WTC11 (cell line): ENCODE measurements at regions not wholly inside any gene's neighbourhood (a gene's known extent, or its start where the extent isn't known, plus 50 kb on each side); places are given as distances from the start of the nearest gene placed in this dataset.

Experiments used
- GABPB1 ChIP-seq: sonication (generic); formaldehyde crosslinking; IDR thresholded peaks from 2 replicates; pipeline ENCODE4 v1.8.1; 2023; ENCODE audit warnings: mild to moderate bottlenecking, missing genetic modification reagents
- NFYB ChIP-seq: sonication (generic); formaldehyde crosslinking; conservative IDR thresholded peaks from 2 replicates; pipeline ENCODE4 v1.8.0; 2022; ENCODE audit warnings: low read depth, missing genetic modification reagents
- SP1 ChIP-seq: sonication (generic); formaldehyde crosslinking; conservative IDR thresholded peaks from 2 replicates; pipeline ENCODE4 v1.8.1; 2022; ENCODE audit warnings: missing genetic modification reagents
- TEAD4 ChIP-seq: sonication (generic); formaldehyde crosslinking; IDR thresholded peaks from 2 replicates; pipeline ENCODE4 v1.8.0; 2022; ENCODE audit warnings: mild to moderate bottlenecking, missing genetic modification reagents
- ZNF263 ChIP-seq: sonication (generic); formaldehyde crosslinking; IDR thresholded peaks from 2 replicates; pipeline ENCODE4 v1.8.1; 2022; ENCODE audit warnings: low read depth, mild to moderate bottlenecking, moderate library complexity, missing genetic modification reagents
- TF ChIP-seq, protein P1 (sequence below): fragments of 200-600 bp; IDR thresholded peaks from 2 replicates; pipeline ENCODE4 v1.8.0; 2022; ENCODE audit warnings: antibody characterized with exemption
- TF ChIP-seq, protein P2 (sequence below): sonication (generic); formaldehyde crosslinking; IDR thresholded peaks from 2 replicates; pipeline ENCODE4 v1.8.1; 2023; ENCODE audit warnings: mild to moderate bottlenecking, missing genetic modification reagents, moderate library complexity
- TF ChIP-seq, protein P3 (sequence below): sonication (generic); formaldehyde crosslinking; IDR thresholded peaks from 2 replicates; pipeline ENCODE4 v1.8.1; 2022; ENCODE audit warnings: mild to moderate bottlenecking, moderate library complexity, missing genetic modification reagents
- TF ChIP-seq, protein P4 (sequence below): sonication (generic); formaldehyde crosslinking; IDR thresholded peaks from 2 replicates; pipeline ENCODE4 v1.8.0; 2022; ENCODE audit warnings: mild to moderate bottlenecking, missing genetic modification reagents
- TF ChIP-seq, protein P5 (sequence below): fragments of 250-450 bp; sonication (Bioruptor Pico); IDR thresholded peaks from 2 replicates; pipeline ENCODE4 v2.1.2; 2022; ENCODE audit warnings: mild to moderate bottlenecking, moderate library complexity
- TF ChIP-seq, protein P6 (sequence below): sonication (generic); formaldehyde crosslinking; conservative IDR thresholded peaks from 2 replicates; pipeline ENCODE4 v1.8.1; 2022; ENCODE audit warnings: mild to moderate bottlenecking, missing genetic modification reagents

DNA sequence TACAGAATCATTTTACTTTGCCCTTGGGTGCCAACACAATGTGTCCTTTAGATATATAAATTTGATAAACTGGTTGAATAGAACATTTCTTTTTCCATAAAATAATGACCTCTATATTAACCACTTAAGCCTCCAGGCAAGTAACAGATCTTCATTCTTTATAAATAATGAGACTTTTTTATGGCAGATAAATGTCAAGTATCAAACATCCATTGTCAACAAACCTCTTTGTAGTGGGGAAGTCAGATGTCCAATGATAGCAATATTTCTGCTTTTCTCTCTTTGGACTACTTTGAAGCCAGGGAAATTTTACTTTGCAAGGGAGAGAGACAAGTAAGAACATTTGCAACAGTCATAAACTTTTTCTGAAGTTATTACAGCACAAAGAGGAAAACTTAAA is 841.2 kb downstream of the CDH8 start:
- TF ChIP-seq NFYB (CRISPR knock-in tag) (no peak), SP1 (CRISPR knock-in tag) (no peak), ZNF263 (CRISPR knock-in tag) (no peak), TEAD4 (CRISPR knock-in tag) (no peak), GABPB1 (CRISPR knock-in tag) (no peak)
- TF ChIP-seq, protein P1, sequence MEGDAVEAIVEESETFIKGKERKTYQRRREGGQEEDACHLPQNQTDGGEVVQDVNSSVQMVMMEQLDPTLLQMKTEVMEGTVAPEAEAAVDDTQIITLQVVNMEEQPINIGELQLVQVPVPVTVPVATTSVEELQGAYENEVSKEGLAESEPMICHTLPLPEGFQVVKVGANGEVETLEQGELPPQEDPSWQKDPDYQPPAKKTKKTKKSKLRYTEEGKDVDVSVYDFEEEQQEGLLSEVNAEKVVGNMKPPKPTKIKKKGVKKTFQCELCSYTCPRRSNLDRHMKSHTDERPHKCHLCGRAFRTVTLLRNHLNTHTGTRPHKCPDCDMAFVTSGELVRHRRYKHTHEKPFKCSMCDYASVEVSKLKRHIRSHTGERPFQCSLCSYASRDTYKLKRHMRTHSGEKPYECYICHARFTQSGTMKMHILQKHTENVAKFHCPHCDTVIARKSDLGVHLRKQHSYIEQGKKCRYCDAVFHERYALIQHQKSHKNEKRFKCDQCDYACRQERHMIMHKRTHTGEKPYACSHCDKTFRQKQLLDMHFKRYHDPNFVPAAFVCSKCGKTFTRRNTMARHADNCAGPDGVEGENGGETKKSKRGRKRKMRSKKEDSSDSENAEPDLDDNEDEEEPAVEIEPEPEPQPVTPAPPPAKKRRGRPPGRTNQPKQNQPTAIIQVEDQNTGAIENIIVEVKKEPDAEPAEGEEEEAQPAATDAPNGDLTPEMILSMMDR = no peak
- TF ChIP-seq, protein P2, sequence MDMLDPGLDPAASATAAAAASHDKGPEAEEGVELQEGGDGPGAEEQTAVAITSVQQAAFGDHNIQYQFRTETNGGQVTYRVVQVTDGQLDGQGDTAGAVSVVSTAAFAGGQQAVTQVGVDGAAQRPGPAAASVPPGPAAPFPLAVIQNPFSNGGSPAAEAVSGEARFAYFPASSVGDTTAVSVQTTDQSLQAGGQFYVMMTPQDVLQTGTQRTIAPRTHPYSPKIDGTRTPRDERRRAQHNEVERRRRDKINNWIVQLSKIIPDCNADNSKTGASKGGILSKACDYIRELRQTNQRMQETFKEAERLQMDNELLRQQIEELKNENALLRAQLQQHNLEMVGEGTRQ (CRISPR knock-in tag) = no peak
- TF ChIP-seq, protein P3, sequence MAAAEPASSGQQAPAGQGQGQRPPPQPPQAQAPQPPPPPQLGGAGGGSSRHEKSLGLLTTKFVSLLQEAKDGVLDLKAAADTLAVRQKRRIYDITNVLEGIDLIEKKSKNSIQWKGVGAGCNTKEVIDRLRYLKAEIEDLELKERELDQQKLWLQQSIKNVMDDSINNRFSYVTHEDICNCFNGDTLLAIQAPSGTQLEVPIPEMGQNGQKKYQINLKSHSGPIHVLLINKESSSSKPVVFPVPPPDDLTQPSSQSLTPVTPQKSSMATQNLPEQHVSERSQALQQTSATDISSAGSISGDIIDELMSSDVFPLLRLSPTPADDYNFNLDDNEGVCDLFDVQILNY (CRISPR knock-in tag) = no peak
- TF ChIP-seq, protein P4, sequence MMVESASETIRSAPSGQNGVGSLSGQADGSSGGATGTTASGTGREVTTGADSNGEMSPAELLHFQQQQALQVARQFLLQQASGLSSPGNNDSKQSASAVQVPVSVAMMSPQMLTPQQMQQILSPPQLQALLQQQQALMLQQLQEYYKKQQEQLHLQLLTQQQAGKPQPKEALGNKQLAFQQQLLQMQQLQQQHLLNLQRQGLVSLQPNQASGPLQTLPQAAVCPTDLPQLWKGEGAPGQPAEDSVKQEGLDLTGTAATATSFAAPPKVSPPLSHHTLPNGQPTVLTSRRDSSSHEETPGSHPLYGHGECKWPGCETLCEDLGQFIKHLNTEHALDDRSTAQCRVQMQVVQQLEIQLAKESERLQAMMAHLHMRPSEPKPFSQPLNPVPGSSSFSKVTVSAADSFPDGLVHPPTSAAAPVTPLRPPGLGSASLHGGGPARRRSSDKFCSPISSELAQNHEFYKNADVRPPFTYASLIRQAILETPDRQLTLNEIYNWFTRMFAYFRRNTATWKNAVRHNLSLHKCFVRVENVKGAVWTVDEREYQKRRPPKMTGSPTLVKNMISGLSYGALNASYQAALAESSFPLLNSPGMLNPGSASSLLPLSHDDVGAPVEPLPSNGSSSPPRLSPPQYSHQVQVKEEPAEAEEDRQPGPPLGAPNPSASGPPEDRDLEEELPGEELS (CRISPR knock-in tag) = no peak
- TF ChIP-seq, protein P5, sequence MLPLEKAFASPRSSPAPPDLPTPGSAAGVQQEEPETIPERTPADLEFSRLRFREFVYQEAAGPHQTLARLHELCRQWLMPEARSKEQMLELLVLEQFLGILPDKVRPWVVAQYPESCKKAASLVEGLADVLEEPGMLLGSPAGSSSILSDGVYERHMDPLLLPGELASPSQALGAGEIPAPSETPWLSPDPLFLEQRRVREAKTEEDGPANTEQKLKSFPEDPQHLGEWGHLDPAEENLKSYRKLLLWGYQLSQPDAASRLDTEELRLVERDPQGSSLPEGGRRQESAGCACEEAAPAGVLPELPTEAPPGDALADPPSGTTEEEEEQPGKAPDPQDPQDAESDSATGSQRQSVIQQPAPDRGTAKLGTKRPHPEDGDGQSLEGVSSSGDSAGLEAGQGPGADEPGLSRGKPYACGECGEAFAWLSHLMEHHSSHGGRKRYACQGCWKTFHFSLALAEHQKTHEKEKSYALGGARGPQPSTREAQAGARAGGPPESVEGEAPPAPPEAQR = no peak
- TF ChIP-seq, protein P6, sequence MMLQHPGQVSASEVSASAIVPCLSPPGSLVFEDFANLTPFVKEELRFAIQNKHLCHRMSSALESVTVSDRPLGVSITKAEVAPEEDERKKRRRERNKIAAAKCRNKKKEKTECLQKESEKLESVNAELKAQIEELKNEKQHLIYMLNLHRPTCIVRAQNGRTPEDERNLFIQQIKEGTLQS (CRISPR knock-in tag) = no peak
